ENCODE measurements at regions not wholly inside any gene's neighbourhood (a gene's known extent, or its start where the extent isn't known, plus 50 kb on each side); places are given as distances from the start of the nearest gene placed in this dataset.

GRCh38 chrX:22665818-22666217, 333.9 kb upstream of the DDX53 start:
- Mint-ChIP-seq H3K9me3 (peaks cover 4% of the 10 kb centered on the region), H3K27me3 (ENCODE audit: low read depth) (no peaks in the 10 kb centered on the region), H3K27ac (no peak overlapping the region), H3K36me3 (ENCODE audit: low read depth) (no peaks in the 10 kb centered on the region), H3K4me1 (no peaks in the 10 kb centered on the region), H3K4me3 (no peak overlapping the region)
- no peak for TF ChIP-seq CTCF (IDR thresholded peaks at IDR 0.05; ENCODE audit: unreplicated experiment in 3 of 3)

GRCh38 chrX:22666441-22666840, 333.3 kb upstream of the DDX53 start:
- TF ChIP-seq CTCF (IDR thresholded peaks at IDR 0.05; ENCODE audit: unreplicated experiment in 3 of 3), result no peak
- no peaks in the 10 kb centered on the region for H3K4me1 Mint-ChIP-seq
- H3K36me3 Mint-ChIP-seq (ENCODE audit: low read depth), result no peaks in the 10 kb centered on the region
- peaks cover 4% of the 10 kb centered on the region for H3K9me3 Mint-ChIP-seq
- no peak overlapping the region for H3K4me3 Mint-ChIP-seq
- no peaks in the 10 kb centered on the region for H3K27me3 Mint-ChIP-seq (ENCODE audit: low read depth)
- no peak overlapping the region for H3K27ac Mint-ChIP-seq

- Mint-ChIP-seq H3K4me3 (peak overlapping the region in 1 of 3 experiments; percentile 12), H3K27ac (peak overlapping the region; percentile 70 to 95 (median 89)), H3K36me3 (ENCODE audit: low read depth) (no peaks in the 10 kb centered on the region), H3K9me3 (peaks cover 14% of the 10 kb centered on the region), H3K4me1 (peaks cover 21% of the 10 kb centered on the region), H3K27me3 (ENCODE audit: low read depth) (no peaks in the 10 kb centered on the region)
- no peak for TF ChIP-seq CTCF (IDR thresholded peaks at IDR 0.05; ENCODE audit: unreplicated experiment in 3 of 3)
These were observed 324.8 kb upstream of the DDX53 start for GRCh38 chrX:22674932-22675331.

- Mint-ChIP-seq H3K27ac (peak overlapping the region; percentile 76 to 87 (median 83)), H3K4me3 (no peak overlapping the region), H3K27me3 (ENCODE audit: low read depth) (no peaks in the 10 kb centered on the region), H3K36me3 (ENCODE audit: low read depth) (no peaks in the 10 kb centered on the region), H3K9me3 (peaks cover 4% of the 10 kb centered on the region), H3K4me1 (peaks cover 9% of the 10 kb centered on the region)
- no peak for TF ChIP-seq CTCF (IDR thresholded peaks at IDR 0.05; ENCODE audit: unreplicated experiment in 3 of 3)
These were observed 313.6 kb upstream of the DDX53 start for GRCh38 chrX:22686138-22686541.

GRCh38 chrX:22689290-22689689, 310.5 kb upstream of the DDX53 start:
- H3K27ac Mint-ChIP-seq, result peak overlapping the region in 1 of 3 experiments; percentile 2
- no peak overlapping the region for H3K4me3 Mint-ChIP-seq
- no peaks in the 10 kb centered on the region for H3K9me3 Mint-ChIP-seq
- H3K27me3 Mint-ChIP-seq (ENCODE audit: low read depth), result no peaks in the 10 kb centered on the region
- H3K4me1 Mint-ChIP-seq, result peaks cover 9% of the 10 kb centered on the region
- no peak for TF ChIP-seq CTCF (IDR thresholded peaks at IDR 0.05; ENCODE audit: unreplicated experiment in 3 of 3)
- H3K36me3 Mint-ChIP-seq (ENCODE audit: low read depth), result no peaks in the 10 kb centered on the region

- Mint-ChIP-seq H3K36me3 (ENCODE audit: low read depth) (no peaks in the 10 kb centered on the region), H3K27me3 (ENCODE audit: low read depth) (no peaks in the 10 kb centered on the region), H3K27ac (peak overlapping the region in 2 of 3 experiments; percentile 28 to 55), H3K4me1 (peaks cover 9% of the 10 kb centered on the region), H3K4me3 (no peak overlapping the region), H3K9me3 (peaks cover 3% of the 10 kb centered on the region)
- no peak for TF ChIP-seq CTCF (IDR thresholded peaks at IDR 0.05; ENCODE audit: unreplicated experiment in 3 of 3)
These were observed 309.6 kb upstream of the DDX53 start for GRCh38 chrX:22690116-22690515.

Data from nephron (organoid).